ENCODE measurements at regions not wholly inside any gene's neighbourhood (a gene's known extent, or its start where the extent isn't known, plus 50 kb on each side); places are given as distances from the start of the nearest gene placed in this dataset.

- no peak for TF ChIP-seq CTCF (IDR thresholded peaks at IDR 0.05; ENCODE audit: insufficient read depth, low read depth, low read length, missing control alignments)
- no peak overlapping the region for H3K4me3 ChIP-seq (ENCODE audit: low read length)
- DNase-seq (ENCODE audit: low read depth): no peak
Observed at GRCh38 chr5:175207321-175208040, 236.5 kb downstream of the DRD1 start.

- H3K4me3 ChIP-seq (ENCODE audit: low read length): no peak overlapping the region
- no peak for TF ChIP-seq CTCF (IDR thresholded peaks at IDR 0.05; ENCODE audit: insufficient read depth, low read depth, low read length, missing control alignments)
- no peak for DNase-seq (ENCODE audit: low read depth)
Observed at GRCh38 chr5:175206669-175207068, 237.3 kb downstream of the DRD1 start.

GRCh38 chr5:175202463-175203068 is 241.4 kb downstream of the DRD1 start:
- DNase-seq (ENCODE audit: low read depth): peak; percentile 36
- no peak for TF ChIP-seq CTCF (IDR thresholded peaks at IDR 0.05; ENCODE audit: insufficient read depth, low read depth, low read length, missing control alignments)
- no peak overlapping the region for H3K4me3 ChIP-seq (ENCODE audit: low read length)

GRCh38 chr5:175201393-175201792 is 242.6 kb downstream of the DRD1 start:
- no peak for TF ChIP-seq CTCF (IDR thresholded peaks at IDR 0.05; ENCODE audit: insufficient read depth, low read depth, low read length, missing control alignments)
- no peak overlapping the region for H3K4me3 ChIP-seq (ENCODE audit: low read length)
- no peak for DNase-seq (ENCODE audit: low read depth)

- no peak overlapping the region for H3K4me3 ChIP-seq (ENCODE audit: low read length)
- no peak for DNase-seq (ENCODE audit: low read depth)
- TF ChIP-seq CTCF (IDR thresholded peaks at IDR 0.05; ENCODE audit: insufficient read depth, low read depth, low read length, missing control alignments): no peak
Observed at GRCh38 chr5:175195698-175196656, 248.0 kb downstream of the DRD1 start.

- no peak for DNase-seq (ENCODE audit: low read depth)
- no peak overlapping the region for H3K4me3 ChIP-seq (ENCODE audit: low read length)
- no peak for TF ChIP-seq CTCF (IDR thresholded peaks at IDR 0.05; ENCODE audit: insufficient read depth, low read depth, low read length, missing control alignments)
Observed at GRCh38 chr5:175181331-175181730, 262.7 kb downstream of the DRD1 start.

Measured in epithelial cell of esophagus (primary cell).